ENCODE measurements at regions not wholly inside any gene's neighbourhood (a gene's known extent, or its start where the extent isn't known, plus 50 kb on each side); places are given as distances from the start of the nearest gene placed in this dataset.

DNA sequence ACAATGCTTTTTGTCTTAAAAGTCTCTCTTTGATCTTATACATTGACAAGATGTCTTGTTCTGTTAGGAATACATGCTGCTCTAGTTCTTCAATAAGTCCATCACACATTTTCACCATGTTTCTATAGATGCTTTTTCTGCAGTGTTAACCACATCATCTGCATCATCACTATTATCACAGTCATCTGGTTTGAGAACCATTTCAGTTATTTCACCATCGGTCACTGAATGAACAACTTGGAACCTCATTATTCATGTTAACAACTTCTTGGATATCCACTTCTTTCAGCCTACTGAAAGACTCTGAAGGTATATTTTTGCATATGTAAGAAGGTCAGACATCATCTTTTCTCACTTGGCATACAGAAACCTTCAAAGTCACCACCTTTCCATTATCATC lies 975.2 kb downstream of the STIM2 start:
- TF ChIP-seq, protein P1, sequence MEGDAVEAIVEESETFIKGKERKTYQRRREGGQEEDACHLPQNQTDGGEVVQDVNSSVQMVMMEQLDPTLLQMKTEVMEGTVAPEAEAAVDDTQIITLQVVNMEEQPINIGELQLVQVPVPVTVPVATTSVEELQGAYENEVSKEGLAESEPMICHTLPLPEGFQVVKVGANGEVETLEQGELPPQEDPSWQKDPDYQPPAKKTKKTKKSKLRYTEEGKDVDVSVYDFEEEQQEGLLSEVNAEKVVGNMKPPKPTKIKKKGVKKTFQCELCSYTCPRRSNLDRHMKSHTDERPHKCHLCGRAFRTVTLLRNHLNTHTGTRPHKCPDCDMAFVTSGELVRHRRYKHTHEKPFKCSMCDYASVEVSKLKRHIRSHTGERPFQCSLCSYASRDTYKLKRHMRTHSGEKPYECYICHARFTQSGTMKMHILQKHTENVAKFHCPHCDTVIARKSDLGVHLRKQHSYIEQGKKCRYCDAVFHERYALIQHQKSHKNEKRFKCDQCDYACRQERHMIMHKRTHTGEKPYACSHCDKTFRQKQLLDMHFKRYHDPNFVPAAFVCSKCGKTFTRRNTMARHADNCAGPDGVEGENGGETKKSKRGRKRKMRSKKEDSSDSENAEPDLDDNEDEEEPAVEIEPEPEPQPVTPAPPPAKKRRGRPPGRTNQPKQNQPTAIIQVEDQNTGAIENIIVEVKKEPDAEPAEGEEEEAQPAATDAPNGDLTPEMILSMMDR (IDR thresholded peaks at IDR 0.05) = no peak
- no peak for TF ChIP-seq POLR2A (IDR thresholded peaks at IDR 0.05)

Data from lower leg skin (tissue), 3 donors.